ENCODE measurements at regions not wholly inside any gene's neighbourhood (a gene's known extent, or its start where the extent isn't known, plus 50 kb on each side); places are given as distances from the start of the nearest gene placed in this dataset.

DNA sequence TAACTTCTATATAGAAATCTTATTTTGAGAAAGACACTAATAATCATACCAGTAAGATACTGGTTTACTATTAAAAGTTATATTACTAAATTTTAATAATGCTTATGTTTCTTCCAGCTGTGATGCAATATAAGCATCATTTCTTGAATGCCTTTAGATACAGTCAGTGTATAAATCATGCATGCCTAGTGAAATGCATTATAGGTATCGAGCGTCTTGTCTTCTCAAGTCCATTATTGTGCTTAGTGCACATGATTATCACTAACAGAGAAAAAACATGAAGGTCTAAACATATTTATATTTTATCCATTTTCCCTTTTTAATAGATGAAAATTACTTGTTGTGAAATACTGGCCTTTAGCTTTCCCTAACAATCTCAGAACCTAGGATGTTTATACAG, 1021.5 kb upstream of the AGA start:
- Histone ChIP-seq H3K27ac (no peak overlapping the region), H3K27me3 (ENCODE audit: insufficient read depth, low read depth, severe bottlenecking) (peaks cover 50% of the 10 kb centered on the region), H3K4me3 (ENCODE audit: low read depth, low read length) (no peak overlapping the region), H3K36me3 (no peaks in the 10 kb centered on the region), H3K9me3 (ENCODE audit: severe bottlenecking) (no peaks in the 10 kb centered on the region)
- no peak for DNase-seq
- TF ChIP-seq, protein P1, sequence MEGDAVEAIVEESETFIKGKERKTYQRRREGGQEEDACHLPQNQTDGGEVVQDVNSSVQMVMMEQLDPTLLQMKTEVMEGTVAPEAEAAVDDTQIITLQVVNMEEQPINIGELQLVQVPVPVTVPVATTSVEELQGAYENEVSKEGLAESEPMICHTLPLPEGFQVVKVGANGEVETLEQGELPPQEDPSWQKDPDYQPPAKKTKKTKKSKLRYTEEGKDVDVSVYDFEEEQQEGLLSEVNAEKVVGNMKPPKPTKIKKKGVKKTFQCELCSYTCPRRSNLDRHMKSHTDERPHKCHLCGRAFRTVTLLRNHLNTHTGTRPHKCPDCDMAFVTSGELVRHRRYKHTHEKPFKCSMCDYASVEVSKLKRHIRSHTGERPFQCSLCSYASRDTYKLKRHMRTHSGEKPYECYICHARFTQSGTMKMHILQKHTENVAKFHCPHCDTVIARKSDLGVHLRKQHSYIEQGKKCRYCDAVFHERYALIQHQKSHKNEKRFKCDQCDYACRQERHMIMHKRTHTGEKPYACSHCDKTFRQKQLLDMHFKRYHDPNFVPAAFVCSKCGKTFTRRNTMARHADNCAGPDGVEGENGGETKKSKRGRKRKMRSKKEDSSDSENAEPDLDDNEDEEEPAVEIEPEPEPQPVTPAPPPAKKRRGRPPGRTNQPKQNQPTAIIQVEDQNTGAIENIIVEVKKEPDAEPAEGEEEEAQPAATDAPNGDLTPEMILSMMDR (IDR thresholded peaks at IDR 0.05; ENCODE audit: low read depth, low read length) = no peak

DNA sequence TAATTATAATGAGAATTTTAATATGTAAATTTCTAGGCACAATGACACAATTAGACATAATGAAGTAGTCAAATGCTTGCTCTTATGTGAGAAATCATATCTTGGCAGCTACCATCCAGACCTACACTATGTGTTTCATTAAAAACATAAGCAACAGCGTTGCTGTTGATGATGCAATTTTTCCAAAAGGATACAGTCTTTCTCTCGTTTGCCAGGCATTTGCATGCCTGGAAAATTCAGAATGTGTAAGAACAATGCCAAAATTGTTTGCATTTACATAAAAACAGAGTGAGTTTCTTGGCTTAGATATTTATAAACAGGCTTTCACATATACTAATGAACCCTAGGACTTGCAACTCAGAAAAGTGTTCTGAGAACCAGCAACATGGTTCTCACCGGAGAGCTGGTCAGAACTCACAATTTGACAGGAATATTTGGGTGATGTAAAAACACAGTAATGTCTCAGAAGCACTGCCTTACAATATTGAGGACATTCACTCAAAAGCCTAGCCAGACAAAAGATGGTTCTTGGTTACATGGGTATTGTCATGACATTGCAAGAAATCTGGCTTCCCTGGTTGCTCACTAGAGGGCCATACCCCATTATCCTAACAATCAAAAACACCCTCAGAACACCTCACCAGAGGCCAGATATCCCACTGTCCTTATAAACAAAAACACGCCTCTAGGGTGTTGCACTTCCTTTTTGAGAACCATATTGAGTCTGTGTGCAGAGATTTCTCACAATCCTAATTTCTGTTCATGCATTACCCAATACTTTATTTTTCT, 1029.0 kb upstream of the AGA start:
- DNase-seq = no peak
- TF ChIP-seq, protein P1 (IDR thresholded peaks at IDR 0.05; ENCODE audit: low read depth, low read length) = no peak
- H3K4me3 ChIP-seq (ENCODE audit: low read depth, low read length) = no peak overlapping the region

DNA sequence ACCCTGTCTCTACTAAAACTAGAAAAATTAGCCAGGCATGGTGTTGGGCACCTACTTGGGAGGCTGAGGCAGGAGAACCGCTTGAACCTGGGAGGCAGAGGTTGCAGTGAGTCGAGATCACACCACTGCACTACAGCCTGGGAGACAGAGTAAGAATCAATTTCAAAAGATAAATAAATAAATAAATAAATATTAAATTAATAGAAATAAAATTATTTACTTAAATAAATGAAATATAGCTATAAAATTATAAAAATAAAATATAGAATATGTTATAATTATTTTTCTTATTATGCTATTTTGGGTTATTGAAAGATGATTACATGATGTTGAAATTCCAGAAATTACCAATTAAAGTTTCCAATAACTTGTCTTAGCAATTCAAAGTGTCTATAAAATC, 1029.8 kb upstream of the AGA start:
- no peak overlapping the region for H3K27ac ChIP-seq
- no peak overlapping the region for H3K4me3 ChIP-seq (ENCODE audit: low read depth, low read length)
- no peaks in the 10 kb centered on the region for H3K9me3 ChIP-seq (ENCODE audit: severe bottlenecking)
- H3K27me3 ChIP-seq (ENCODE audit: insufficient read depth, low read depth, severe bottlenecking) = peaks cover 58% of the 10 kb centered on the region
- TF ChIP-seq, protein P1 (IDR thresholded peaks at IDR 0.05; ENCODE audit: low read depth, low read length) = no peak
- H3K36me3 ChIP-seq = no peaks in the 10 kb centered on the region
- no peak for DNase-seq

More for the DNA sequence above, 1029.0 kb upstream of the AGA start:
- Histone ChIP-seq H3K27ac (no peak overlapping the region), H3K27me3 (ENCODE audit: insufficient read depth, low read depth, severe bottlenecking) (peaks cover 50% of the 10 kb centered on the region), H3K36me3 (no peaks in the 10 kb centered on the region), H3K9me3 (ENCODE audit: severe bottlenecking) (no peaks in the 10 kb centered on the region)

DNA sequence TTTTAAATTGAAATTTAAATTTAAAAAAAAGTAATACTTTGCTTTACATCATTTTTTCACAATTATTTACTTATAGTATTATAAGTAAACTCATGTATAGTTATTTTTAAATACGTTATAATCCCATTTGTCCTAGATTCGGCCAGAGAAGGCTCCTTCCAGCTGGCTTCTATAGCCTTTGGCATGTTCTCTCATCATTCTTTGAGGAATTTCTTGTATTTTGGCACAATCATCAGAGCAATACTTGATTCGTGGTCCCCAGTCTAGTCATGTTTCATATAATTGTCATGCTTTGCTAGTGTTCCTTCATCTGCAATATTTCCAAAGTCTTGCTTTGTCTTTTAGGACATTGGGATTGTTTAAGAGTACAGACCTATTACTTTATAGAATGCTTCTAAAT, 1037.9 kb upstream of the AGA start:
- H3K27me3 ChIP-seq (ENCODE audit: insufficient read depth, low read depth, severe bottlenecking) = peaks cover 72% of the 10 kb centered on the region
- H3K27ac ChIP-seq = no peak overlapping the region
- no peaks in the 10 kb centered on the region for H3K36me3 ChIP-seq
- no peak overlapping the region for H3K4me3 ChIP-seq (ENCODE audit: low read depth, low read length)
- H3K9me3 ChIP-seq (ENCODE audit: severe bottlenecking) = no peaks in the 10 kb centered on the region
- TF ChIP-seq, protein P1 (IDR thresholded peaks at IDR 0.05; ENCODE audit: low read depth, low read length) = no peak
- no peak for DNase-seq

DNA sequence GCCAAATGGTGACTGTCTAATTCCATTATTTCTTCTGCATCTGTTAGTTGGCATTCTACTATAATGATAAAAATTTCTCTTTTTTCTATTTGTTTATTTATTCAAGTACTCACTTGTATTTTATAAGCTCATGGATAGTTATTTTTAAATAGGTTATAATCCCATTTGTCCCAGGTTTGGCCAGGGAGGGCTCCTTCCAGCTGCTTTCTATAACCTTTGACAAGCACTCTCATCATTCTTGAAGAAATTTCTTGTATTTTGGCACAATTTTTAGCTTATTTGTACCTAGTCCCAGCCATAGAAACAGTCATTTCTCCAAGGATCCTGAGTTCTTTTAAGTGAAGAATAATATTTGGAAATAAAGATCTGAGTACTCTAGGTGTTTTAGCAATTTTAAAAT, 1038.6 kb upstream of the AGA start:
- no peak for DNase-seq
- Histone ChIP-seq H3K27me3 (ENCODE audit: insufficient read depth, low read depth, severe bottlenecking) (peaks cover 72% of the 10 kb centered on the region), H3K36me3 (no peaks in the 10 kb centered on the region), H3K4me3 (ENCODE audit: low read depth, low read length) (no peak overlapping the region), H3K27ac (no peak overlapping the region), H3K9me3 (ENCODE audit: severe bottlenecking) (no peaks in the 10 kb centered on the region)
- TF ChIP-seq, protein P1 (IDR thresholded peaks at IDR 0.05; ENCODE audit: low read depth, low read length) = no peak

DNA sequence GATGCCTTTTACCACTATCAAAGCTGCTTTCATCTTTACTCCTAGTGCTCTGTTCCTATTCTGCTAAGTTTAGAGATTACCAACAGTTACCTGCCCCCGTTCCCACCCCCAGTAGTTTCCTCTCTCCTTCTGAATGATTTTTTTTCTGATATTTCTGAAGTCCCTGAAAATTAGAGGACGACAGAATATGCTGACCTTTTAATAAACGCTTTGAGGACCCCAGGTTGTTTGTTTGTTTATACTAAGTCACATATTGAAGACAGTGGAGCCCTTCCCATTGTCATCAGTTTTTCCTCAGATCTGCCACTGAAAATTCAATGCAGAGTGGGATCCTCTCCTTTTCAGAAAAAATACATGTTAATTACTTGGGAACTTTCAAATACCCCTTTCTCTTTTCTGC, 1039.3 kb upstream of the AGA start:
- DNase-seq = no peak
- TF ChIP-seq, protein P1 (IDR thresholded peaks at IDR 0.05; ENCODE audit: low read depth, low read length) = no peak

More for the DNA sequence above, 1039.3 kb upstream of the AGA start:
- no peaks in the 10 kb centered on the region for H3K36me3 ChIP-seq
- no peak overlapping the region for H3K4me3 ChIP-seq (ENCODE audit: low read depth, low read length)
- no peak overlapping the region for H3K27ac ChIP-seq
- peaks cover 74% of the 10 kb centered on the region for H3K27me3 ChIP-seq (ENCODE audit: insufficient read depth, low read depth, severe bottlenecking)
- no peaks in the 10 kb centered on the region for H3K9me3 ChIP-seq (ENCODE audit: severe bottlenecking)
